Neural progenitor cell (in vitro differentiated cells): ENCODE measurements at regions not wholly inside any gene's neighbourhood (a gene's known extent, or its start where the extent isn't known, plus 50 kb on each side); places are given as distances from the start of the nearest gene placed in this dataset.

Source experiments
- DNase-seq: peaks from one replicate; pipeline ENCODE4 v3.0.0-alpha.2; 2016; ENCODE audit warnings: low spot score
- H2AFZ ChIP-seq: fragments of 200-600 bp; sonication (generic); replicated peaks from 2 replicates; pipeline ENCODE4 v1.6.1; 2016; ENCODE audit warnings: antibody characterized with exemption
- H3F3A ChIP-seq: fragments of 200-600 bp; sonication (generic); 2 replicates; pipeline ENCODE4 v1.6.1; 2016; ENCODE audit warnings: antibody characterized with exemption, low read depth
- H3K27ac ChIP-seq: fragments of 200-600 bp; sonication (generic); 2 replicates; pipeline ENCODE4 v1.5.1; 2016; ENCODE audit warnings: mild to moderate bottlenecking
- H3K27me3 ChIP-seq: fragments of 200-600 bp; sonication (generic); 2 replicates; pipeline ENCODE4 v1.6.1; 2016; ENCODE audit warnings: mild to moderate bottlenecking, moderate library complexity
- H3K36me3 ChIP-seq: fragments of 200-600 bp; sonication (generic); 2 replicates; pipeline ENCODE4 v1.5.1; 2016
- H3K4me1 ChIP-seq: fragments of 200-600 bp; sonication (generic); 2 replicates; pipeline ENCODE4 v1.6.1; 2016; ENCODE audit warnings: mixed run types
- H3K4me2 ChIP-seq: fragments of 200-600 bp; sonication (generic); 2 replicates; pipeline ENCODE4 v1.6.1; 2016
- H3K4me3 ChIP-seq: fragments of 200-600 bp; sonication (generic); 2 replicates; pipeline ENCODE4 v1.5.1; 2016
- H3K79me2 ChIP-seq: fragments of 200-600 bp; sonication (generic); 2 replicates; pipeline ENCODE4 v1.6.1; 2016; ENCODE audit warnings: low read depth
- H3K9ac ChIP-seq: fragments of 200-600 bp; sonication (generic); 2 replicates; pipeline ENCODE4 v1.6.1; 2016
- H3K9me3 ChIP-seq: fragments of 200-600 bp; sonication (generic); 2 replicates; pipeline ENCODE4 v1.5.1; 2016; ENCODE audit warnings: low read depth
- H4K20me1 ChIP-seq: fragments of 200-600 bp; sonication (generic); 2 replicates; pipeline ENCODE4 v1.6.1; 2016; ENCODE audit warnings: low read depth
- H3K27ac Mint-ChIP-seq: 3 replicates; pipeline ENCODE4 v1.8.0; 2021; ENCODE audit warnings: mixed read lengths
- H3K27me3 Mint-ChIP-seq: 2 replicates; pipeline ENCODE4 v1.8.0; 2022; ENCODE audit warnings: low read depth, mild to moderate bottlenecking, inconsistent platforms, moderate library complexity, mixed read lengths; ENCODE audit not compliant: insufficient read depth
- H3K36me3 Mint-ChIP-seq: 3 replicates; pipeline ENCODE4 v1.8.0; 2021; ENCODE audit warnings: mixed read lengths
- H3K4me1 Mint-ChIP-seq: 3 replicates; pipeline ENCODE4 v1.8.0; 2021; ENCODE audit warnings: mixed read lengths
- H3K4me3 Mint-ChIP-seq: 3 replicates; pipeline ENCODE4 v1.8.0; 2021; ENCODE audit warnings: mild to moderate bottlenecking, moderate library complexity, mixed read lengths
- H3K9me3 Mint-ChIP-seq: 3 replicates; pipeline ENCODE4 v1.8.0; 2020; ENCODE audit warnings: mixed read lengths
- CTCF ChIP-seq: fragments of 200-600 bp; sonication (generic); IDR thresholded peaks from 2 replicates; pipeline ENCODE4 v1.5.1; 2017; ENCODE audit warnings: antibody characterized with exemption, mild to moderate bottlenecking
- EZH2 ChIP-seq: fragments of 200-600 bp; sonication (generic); IDR thresholded peaks from 2 replicates; pipeline ENCODE4 v1.6.1; 2017; ENCODE audit warnings: antibody characterized with exemption, mild to moderate bottlenecking, moderate library complexity
- EZH2phosphoT487 ChIP-seq: fragments of 200-600 bp; sonication (generic); IDR thresholded peaks from 2 replicates; pipeline ENCODE4 v1.6.1; 2017; ENCODE audit warnings: antibody characterized with exemption

DNA sequence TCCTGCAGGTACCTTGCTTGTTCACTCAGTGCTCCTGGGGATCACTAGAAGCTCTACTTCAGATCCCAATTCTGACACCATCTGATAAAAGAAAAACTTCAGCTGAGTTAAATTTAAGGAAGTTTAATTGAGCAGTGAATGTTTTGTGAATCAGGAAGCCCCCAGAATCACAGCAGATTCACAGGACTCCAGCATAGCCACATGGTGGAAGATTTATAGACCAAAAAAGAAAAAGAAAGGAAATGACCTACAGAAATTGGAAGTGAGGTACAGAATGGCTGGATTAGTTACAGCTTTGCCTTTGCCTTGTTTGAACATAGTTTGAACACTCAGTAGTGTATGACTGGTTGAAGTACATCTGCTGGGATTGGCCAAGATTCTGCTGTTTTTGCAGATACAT is 182.7 kb upstream of the SCN7A start:
- Histone ChIP-seq H3K27ac (no peak overlapping the region), H4K20me1 (no peaks in the 10 kb centered on the region), H3K9ac (no peak overlapping the region), H3K4me3 (no peak overlapping the region), H3K4me1 (no peaks in the 10 kb centered on the region), H3K36me3 (no peaks in the 10 kb centered on the region), H3K4me2 (no peak overlapping the region), H3K79me2 (no peaks in the 10 kb centered on the region), H3F3A (no peaks in the 10 kb centered on the region), H3K9me3 (no peaks in the 10 kb centered on the region), H3K27me3 (no peaks in the 10 kb centered on the region), H2AFZ (peak overlapping the region; percentile 20)
- H3K27ac Mint-ChIP-seq = no peak overlapping the region
- no peaks in the 10 kb centered on the region for H3K36me3 Mint-ChIP-seq
- no peak for DNase-seq
- no peak overlapping the region for H3K4me3 Mint-ChIP-seq
- H3K9me3 Mint-ChIP-seq = no peaks in the 10 kb centered on the region
- no peaks in the 10 kb centered on the region for H3K27me3 Mint-ChIP-seq
- no peaks in the 10 kb centered on the region for H3K4me1 Mint-ChIP-seq
- no peak for TF ChIP-seq EZH2
- no peak for TF ChIP-seq EZH2phosphoT487

- Histone ChIP-seq H3K4me2 (no peak overlapping the region), H3K27ac (no peak overlapping the region), H3K27me3 (no peaks in the 10 kb centered on the region), H3K9me3 (no peaks in the 10 kb centered on the region), H3F3A (no peaks in the 10 kb centered on the region), H3K36me3 (no peaks in the 10 kb centered on the region), H3K79me2 (no peaks in the 10 kb centered on the region), H4K20me1 (no peaks in the 10 kb centered on the region), H3K4me1 (no peaks in the 10 kb centered on the region), H2AFZ (peak overlapping the region; percentile 51), H3K4me3 (no peak overlapping the region), H3K9ac (no peak overlapping the region)
- Mint-ChIP-seq H3K27ac (no peak overlapping the region), H3K36me3 (no peaks in the 10 kb centered on the region), H3K4me3 (no peak overlapping the region), H3K27me3 (no peaks in the 10 kb centered on the region), H3K4me1 (no peaks in the 10 kb centered on the region), H3K9me3 (no peaks in the 10 kb centered on the region)
- DNase-seq = no peak
- TF ChIP-seq CTCF (no peak), EZH2phosphoT487 (no peak), EZH2 (no peak)
Measured at GRCh38 chr2:166675553-166675952, 181.5 kb upstream of the SCN7A start.

- no peak overlapping the region for H3K4me2 ChIP-seq
- no peaks in the 10 kb centered on the region for H3K27me3 ChIP-seq
- no peaks in the 10 kb centered on the region for H3K4me1 Mint-ChIP-seq
- no peaks in the 10 kb centered on the region for H3K36me3 Mint-ChIP-seq
- H2AFZ ChIP-seq = no peak overlapping the region
- H4K20me1 ChIP-seq = no peaks in the 10 kb centered on the region
- H3K27ac Mint-ChIP-seq = no peak overlapping the region
- H3K9me3 Mint-ChIP-seq = no peaks in the 10 kb centered on the region
- no peak overlapping the region for H3K9ac ChIP-seq
- H3K4me3 Mint-ChIP-seq = no peak overlapping the region
- no peak for TF ChIP-seq EZH2phosphoT487
- TF ChIP-seq CTCF = no peak
- TF ChIP-seq EZH2 = no peak
- no peaks in the 10 kb centered on the region for H3K27me3 Mint-ChIP-seq
- H3K4me3 ChIP-seq = no peak overlapping the region
- DNase-seq = no peak
- no peaks in the 10 kb centered on the region for H3K4me1 ChIP-seq
- H3K79me2 ChIP-seq = no peaks in the 10 kb centered on the region
- no peak overlapping the region for H3K27ac ChIP-seq
- H3F3A ChIP-seq = no peaks in the 10 kb centered on the region
- no peaks in the 10 kb centered on the region for H3K36me3 ChIP-seq
- no peaks in the 10 kb centered on the region for H3K9me3 ChIP-seq
Measured at GRCh38 chr2:166673986-166674385, 179.9 kb upstream of the SCN7A start.

DNA sequence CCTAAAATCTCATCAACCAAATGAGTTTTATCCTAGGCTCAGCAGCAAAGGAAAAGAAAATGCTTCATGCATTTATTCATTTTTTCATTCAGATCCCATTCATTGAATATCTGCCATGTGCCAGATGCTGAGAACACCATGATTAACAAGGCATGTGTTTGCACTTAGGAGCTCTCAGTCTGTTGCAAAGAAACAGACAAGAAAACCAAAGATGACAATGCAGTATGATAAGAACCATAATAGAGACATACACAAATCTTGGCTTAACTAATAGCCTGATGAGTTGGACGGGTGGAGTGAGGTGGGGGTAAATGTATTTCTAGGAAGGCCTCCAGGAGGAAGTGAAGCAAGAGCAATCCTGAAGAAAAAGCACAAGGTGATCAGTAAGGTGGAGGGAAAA is 177.8 kb upstream of the SCN7A start:
- TF ChIP-seq EZH2 = no peak
- TF ChIP-seq EZH2phosphoT487 = no peak
- no peak for TF ChIP-seq CTCF
- no peak overlapping the region for H3K4me3 ChIP-seq
- no peak overlapping the region for H3K27ac ChIP-seq
- no peak overlapping the region for H3K4me2 ChIP-seq
- H4K20me1 ChIP-seq = no peaks in the 10 kb centered on the region
- H3K4me1 ChIP-seq = no peaks in the 10 kb centered on the region
- no peaks in the 10 kb centered on the region for H3K79me2 ChIP-seq
- no peak overlapping the region for H3K9ac ChIP-seq
- no peaks in the 10 kb centered on the region for H3K36me3 ChIP-seq
- no peak overlapping the region for H2AFZ ChIP-seq
- H3K27me3 ChIP-seq = no peaks in the 10 kb centered on the region
- no peaks in the 10 kb centered on the region for H3K36me3 Mint-ChIP-seq
- H3K4me3 Mint-ChIP-seq = no peak overlapping the region
- no peaks in the 10 kb centered on the region for H3K9me3 ChIP-seq
- H3K4me1 Mint-ChIP-seq = no peaks in the 10 kb centered on the region
- H3K27ac Mint-ChIP-seq = no peak overlapping the region
- no peaks in the 10 kb centered on the region for H3K27me3 Mint-ChIP-seq
- H3K9me3 Mint-ChIP-seq = no peaks in the 10 kb centered on the region
- no peaks in the 10 kb centered on the region for H3F3A ChIP-seq
- DNase-seq = no peak
